NCI-H774 (cell line): ENCODE measurements at regions not wholly inside any gene's neighbourhood (a gene's known extent, or its start where the extent isn't known, plus 50 kb on each side); places are given as distances from the start of the nearest gene placed in this dataset.
"Not testable (repeated sequence)": the region's sequence is repeated elsewhere in the genome, so short reads cannot be mapped to it uniquely, and the experiment has no call there.

Experiments used
- DNase-seq: peaks from one replicate; lab custom pipeline; 2025; lab: John Stamatoyannopoulos, UW

- no peak for DNase-seq
Measured at GRCh38 chr2:8432706-8433336, 249.0 kb upstream of the ID2 start.

GRCh38 chr2:8433390-8433789 is 248.5 kb upstream of the ID2 start:
- DNase-seq: no peak

- no peak for DNase-seq
Measured at GRCh38 chr2:8435608-8436007, 246.2 kb upstream of the ID2 start.

DNA sequence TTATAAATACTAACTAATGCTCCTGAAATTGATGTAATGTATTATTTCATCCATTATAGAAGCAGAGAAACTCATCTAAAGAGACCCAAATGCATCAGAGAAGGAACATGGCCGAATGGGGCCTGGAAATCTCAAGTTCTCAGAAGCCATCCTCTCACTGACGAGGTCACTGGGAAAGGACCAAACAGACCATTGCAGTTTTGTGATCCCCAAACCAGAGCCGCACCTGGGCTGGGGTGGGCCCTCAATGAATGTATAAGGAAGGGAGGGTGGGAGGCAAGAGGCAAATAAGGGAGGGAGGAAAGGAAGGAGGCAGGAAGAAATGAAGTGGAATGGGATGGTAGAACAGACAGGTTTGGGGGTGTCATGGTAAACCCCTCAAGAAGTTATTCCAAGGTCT is 245.3 kb upstream of the ID2 start:
- no peak for DNase-seq

DNA sequence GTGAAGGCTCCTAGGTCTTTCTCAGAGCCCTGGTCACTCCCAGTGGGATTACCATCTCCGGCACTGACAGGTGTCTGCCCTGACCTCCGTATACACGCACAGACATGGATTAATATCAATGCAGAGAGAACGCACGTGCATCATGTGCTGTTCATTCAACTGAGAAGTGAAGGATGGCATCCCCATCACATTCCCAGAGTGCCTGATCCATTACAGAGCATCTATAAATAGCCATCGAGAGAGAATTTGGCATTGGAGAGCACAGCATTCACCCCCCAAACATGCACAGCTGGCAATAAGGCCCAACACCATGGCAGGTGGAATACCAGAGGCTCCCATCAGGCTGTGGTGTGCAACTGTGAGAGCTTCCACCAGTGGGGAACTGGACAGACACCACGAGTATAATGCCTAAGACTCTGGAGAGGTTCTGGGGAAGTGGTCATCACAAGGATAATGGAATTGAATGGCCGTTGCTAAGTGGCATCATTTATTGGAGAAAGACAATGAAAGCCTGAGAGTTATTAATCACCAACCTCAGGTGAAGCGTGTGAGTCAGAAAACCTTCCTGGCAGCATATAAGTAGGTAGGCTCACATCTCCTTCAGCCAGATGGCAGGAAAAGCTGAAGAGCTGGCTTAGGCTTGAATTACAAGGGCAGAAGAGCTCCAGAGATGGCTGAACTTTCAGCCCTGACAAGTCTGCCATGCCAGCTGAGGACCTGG is 244.5 kb upstream of the ID2 start:
- DNase-seq: no peak

DNA sequence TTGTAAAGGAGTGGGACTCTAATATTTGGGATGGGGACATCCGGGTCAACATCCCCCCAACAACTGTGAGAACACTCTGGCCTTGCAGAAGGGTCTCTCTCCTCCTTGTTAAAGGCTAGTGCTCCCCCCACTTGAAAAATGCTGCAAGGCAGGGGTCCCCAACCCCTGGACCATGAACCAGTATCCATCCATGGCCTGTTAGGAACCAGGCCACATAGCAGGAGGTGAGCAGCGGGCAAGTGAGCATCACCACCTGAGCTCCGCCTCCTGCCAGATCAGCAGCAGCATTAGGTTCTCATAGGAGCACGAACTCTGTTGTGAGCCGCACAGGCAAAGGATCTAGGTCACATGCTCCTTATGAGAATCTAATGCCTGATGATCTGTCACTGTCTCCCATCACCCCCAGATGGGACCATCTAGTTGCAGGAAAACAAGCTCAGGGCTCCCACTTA is 243.9 kb upstream of the ID2 start:
- DNase-seq: no peak

DNA sequence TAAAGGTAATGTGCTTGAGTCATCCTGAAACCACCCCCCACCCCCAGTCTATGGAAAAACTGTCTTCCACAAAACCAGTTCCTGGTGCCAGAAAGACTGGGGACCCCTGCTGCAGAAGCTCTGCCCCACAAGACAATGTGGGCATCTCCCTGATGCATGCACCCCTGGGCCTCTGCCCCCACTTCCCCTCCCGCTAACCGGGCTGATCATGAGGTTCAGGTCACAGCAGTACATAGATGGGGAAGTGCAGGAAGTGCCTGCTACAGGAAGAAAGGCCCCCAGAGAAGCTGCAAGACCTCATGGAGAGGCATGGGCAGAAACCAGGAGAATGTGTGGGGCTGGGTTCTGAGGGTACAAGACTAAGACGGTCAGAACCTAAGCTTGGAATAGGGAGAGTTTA is 243.4 kb upstream of the ID2 start:
- no peak for DNase-seq

DNA sequence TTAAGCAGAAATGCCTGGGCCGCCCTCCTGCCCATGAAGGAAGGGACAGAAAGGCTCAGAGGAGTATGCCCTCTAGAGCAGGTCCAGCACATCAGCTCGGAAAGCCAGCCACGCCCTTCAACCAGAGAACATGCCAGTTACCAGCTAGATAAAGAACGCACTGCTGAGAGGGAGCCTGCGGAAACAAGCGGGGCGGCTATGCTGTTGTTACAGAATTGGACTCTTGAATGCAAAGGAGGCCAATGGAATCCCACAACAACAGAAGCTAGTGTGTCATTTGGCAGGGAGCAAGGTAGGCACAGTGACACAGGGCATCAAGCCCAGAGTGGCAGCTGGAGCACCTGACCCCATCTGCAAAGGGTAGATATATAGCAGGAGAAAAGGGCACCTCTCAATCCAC is 242.9 kb upstream of the ID2 start:
- no peak for DNase-seq

DNA sequence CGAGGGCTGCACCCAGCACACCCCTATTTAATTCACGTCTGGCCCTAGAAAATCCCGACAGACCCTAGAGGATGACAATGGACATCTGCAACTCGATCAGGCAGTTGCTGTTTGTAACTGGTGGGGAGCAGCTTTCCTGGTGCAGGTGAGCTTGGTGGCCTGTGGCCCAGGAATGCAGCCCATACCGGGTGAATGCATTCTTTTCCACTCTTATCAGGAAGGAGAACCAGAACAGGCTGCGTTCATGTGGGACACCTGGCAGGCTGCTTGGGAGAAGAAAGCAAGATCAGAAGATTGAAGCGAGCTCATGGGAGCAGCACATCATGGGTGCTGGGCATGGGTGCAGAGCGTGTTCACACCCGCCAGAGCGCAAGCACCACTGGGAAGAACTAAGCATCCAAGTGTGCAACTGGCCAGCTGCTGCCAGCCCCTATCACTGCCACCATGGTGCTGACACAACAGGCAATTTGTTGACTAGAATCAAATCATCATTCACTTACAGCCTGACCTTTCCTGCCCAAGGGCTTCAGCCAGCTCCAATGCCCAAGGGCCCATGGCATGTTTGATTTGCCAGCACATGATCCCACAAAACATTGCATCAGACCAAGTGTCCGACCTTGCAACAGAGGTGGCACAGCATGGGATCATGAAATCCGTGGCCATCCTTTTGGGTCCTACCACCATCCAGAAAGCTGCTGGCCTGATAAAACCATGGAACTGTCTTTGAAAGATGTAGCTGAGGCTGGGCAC is 241.7 kb upstream of the ID2 start:
- no peak for DNase-seq

DNA sequence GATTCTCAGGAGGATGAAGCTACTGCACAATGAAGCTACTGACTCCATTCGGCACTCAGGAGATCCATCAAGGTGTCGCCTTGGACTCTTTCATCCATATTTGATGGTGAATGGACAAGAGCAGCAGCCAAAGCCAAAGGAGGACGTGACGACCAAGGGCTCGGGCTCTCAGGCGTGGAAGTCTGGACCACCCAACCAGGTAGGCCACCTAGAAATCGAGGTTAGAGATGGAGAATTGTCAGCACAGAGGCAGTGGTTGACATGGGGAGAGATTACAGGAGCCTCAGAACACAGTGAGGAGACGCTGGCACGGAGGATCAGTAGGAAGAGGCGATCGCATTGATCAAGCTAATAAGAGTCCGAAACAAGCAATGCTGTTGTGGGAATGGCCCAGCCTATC is 240.5 kb upstream of the ID2 start:
- DNase-seq: no peak

DNA sequence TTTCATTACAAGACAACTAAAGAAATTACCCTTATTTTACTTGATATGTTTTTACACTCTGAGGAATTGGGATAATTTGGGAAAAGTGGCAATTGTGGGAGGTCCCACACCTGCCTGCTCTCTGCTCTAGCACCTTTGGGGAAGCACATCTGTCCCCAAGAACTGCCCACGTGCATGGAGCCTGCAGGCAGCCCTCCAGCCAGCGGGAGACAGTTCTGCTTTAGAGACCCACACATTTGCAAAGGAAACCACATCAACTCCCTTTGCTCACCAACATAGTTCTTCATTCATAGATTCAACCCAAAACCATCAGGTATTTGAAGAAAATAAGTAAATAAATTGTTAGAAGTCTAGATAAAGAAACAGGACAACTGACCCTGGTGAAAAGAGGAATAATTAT is 239.9 kb upstream of the ID2 start:
- DNase-seq: no peak

- no peak for DNase-seq
Measured at GRCh38 chr2:8442833-8443486, 238.9 kb upstream of the ID2 start.

- DNase-seq: no peak
Measured at GRCh38 chr2:8445580-8445979, 236.3 kb upstream of the ID2 start.

DNA sequence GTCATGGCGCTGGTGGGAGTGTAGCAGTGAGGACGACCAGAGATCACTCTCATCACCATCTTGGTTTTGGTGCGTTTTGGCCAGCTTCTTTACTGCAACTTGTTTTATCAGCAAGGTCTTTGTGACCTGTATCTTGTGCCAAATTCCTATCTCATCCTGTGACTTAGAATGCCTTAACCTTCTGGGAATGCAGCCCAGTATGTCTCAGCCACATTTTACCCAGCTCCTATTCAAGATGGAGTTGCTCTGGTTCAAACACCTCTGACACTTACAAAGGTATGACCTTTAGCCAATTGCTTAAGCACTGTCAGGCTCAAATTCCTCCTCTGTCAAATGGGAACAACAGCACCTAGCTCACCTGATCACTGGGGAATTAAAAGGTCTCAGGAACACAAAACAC is 235.1 kb upstream of the ID2 start:
- not testable (repeated sequence) for DNase-seq

DNA sequence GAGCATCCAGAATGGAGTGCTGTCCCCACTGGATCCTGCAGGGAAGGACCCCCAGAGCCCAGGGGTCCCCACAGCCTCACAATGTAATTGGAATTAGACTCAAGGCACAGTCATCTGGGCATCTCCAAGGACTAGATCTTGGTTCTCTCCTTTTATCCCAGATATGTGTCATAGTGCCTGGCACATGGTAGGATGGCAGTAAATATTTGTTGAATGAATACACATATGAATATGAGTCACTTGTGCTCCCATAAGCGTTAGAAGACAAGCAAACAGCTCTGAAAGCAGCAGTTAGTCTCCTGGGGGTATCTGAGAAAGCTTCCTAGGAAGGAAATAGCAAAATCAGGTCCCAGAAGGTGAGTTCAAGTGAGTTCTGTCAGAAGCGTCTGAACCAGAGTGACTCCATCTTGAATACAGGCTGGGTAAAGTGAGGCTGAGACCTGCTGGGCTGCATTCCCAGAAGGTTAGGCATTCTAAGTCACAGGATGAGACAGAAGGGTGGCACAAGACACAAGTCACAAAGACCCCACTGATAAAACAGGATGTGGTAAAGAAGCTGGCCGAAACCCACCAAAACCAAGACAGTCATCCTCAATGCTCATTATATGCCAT is 234.1 kb upstream of the ID2 start:
- no peak for DNase-seq

GRCh38 chr2:8448824-8449556 is 232.9 kb upstream of the ID2 start:
- no peak for DNase-seq

DNA sequence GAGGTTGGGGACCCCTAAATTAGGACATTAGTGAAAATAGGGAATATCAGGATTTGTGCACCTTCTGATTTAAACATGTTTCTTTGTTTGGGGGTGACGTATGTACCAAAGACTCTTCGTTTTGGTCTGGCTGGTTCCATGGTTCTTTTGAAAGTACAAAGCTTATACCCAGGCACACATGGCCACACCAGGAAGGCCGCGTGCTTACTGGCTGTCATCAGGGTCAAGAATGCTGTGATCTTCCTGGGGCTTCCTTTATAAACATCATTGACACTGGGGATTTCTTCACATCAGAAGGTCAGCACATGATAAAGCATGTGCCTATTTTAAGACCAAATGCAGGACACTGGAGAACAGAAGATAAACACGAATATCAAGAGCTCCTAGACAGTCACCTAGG is 230.6 kb upstream of the ID2 start:
- DNase-seq: no peak

- DNase-seq: no peak
Measured at GRCh38 chr2:8452296-8452695, 229.6 kb upstream of the ID2 start.

- no peak for DNase-seq
Measured at GRCh38 chr2:8452979-8453903, 228.6 kb upstream of the ID2 start.

GRCh38 chr2:8453904-8454302 is 228.0 kb upstream of the ID2 start:
- no peak for DNase-seq
